ENCODE measurements at regions not wholly inside any gene's neighbourhood (a gene's known extent, or its start where the extent isn't known, plus 50 kb on each side); places are given as distances from the start of the nearest gene placed in this dataset.

- TF ChIP-seq EZH2 (IDR thresholded peaks at IDR 0.05; ENCODE audit: borderline replicate concordance, low read depth, low read length, severe bottlenecking): no peak
- no peak for TF ChIP-seq CTCF (IDR thresholded peaks at IDR 0.05; ENCODE audit: borderline replicate concordance, extremely low read depth, low read length, poor library complexity, severe bottlenecking)
These were observed 52.5 kb upstream of the PRNP start for GRCh38 chr20:4633780-4634179.

All from DND-41 (cell line).